ENCODE measurements at regions not wholly inside any gene's neighbourhood (a gene's known extent, or its start where the extent isn't known, plus 50 kb on each side); places are given as distances from the start of the nearest gene placed in this dataset.

DNA sequence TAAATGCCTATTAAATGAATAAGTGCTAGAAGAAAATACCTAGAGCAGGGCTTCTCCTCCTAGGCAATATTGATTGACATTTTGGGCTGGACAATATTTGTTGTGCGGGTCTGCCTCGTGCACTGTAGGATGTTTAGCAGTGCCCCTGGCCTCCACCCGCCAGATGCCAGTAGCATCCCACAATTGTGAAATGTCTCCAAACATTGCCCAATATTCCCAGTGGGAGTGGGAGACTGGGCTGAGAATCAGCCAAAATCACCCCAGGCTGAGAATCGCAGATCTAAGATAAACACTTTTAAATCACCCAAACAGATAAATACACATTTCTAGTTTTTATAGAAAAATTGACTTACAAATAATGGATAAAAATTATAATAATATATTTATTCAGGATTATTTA lies 916.2 kb upstream of the LCORL start:
- Histone ChIP-seq H3K9me3 (no peaks in the 10 kb centered on the region), H3K4me3 (no peak overlapping the region), H3K27me3 (no peaks in the 10 kb centered on the region), H3K27ac (no peak overlapping the region), H3K36me3 (ENCODE audit: low read depth, missing control alignments) (no peaks in the 10 kb centered on the region), H3K4me1 (no peaks in the 10 kb centered on the region)
- WGBS, 2 donors, result 88 to 94% methylated on average over 4 of the region's 4 CpGs
- no peak for DNase-seq
- TF ChIP-seq POLR2A (IDR thresholded peaks at IDR 0.05), result no peak
- TF ChIP-seq, protein P1, sequence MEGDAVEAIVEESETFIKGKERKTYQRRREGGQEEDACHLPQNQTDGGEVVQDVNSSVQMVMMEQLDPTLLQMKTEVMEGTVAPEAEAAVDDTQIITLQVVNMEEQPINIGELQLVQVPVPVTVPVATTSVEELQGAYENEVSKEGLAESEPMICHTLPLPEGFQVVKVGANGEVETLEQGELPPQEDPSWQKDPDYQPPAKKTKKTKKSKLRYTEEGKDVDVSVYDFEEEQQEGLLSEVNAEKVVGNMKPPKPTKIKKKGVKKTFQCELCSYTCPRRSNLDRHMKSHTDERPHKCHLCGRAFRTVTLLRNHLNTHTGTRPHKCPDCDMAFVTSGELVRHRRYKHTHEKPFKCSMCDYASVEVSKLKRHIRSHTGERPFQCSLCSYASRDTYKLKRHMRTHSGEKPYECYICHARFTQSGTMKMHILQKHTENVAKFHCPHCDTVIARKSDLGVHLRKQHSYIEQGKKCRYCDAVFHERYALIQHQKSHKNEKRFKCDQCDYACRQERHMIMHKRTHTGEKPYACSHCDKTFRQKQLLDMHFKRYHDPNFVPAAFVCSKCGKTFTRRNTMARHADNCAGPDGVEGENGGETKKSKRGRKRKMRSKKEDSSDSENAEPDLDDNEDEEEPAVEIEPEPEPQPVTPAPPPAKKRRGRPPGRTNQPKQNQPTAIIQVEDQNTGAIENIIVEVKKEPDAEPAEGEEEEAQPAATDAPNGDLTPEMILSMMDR (IDR thresholded peaks at IDR 0.05), result no peak
- intact Hi-C loops (cut with DNase I; ENCODE audit: low total_unique reads), result no loop called here

DNA sequence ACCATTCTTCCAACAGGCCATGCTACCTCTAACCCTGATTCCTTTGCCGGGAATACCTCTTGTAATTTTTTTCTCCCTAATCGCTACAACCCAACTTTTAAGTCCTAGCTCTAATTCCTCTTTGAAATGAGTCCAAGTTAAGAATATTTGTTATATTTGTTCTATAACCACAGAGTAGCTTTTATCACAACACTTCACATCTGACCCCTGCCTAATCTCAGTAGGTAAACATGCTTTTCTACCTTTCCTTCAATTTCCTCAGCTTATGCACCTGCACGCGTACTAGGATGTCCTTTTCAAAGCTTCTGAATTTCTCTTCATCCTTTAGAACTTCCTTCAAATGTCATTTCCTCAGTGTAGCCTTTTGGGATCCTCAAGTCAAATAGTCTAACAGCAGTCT lies 915.5 kb upstream of the LCORL start:
- H3K4me1 ChIP-seq, result no peaks in the 10 kb centered on the region
- H3K36me3 ChIP-seq (ENCODE audit: low read depth, missing control alignments), result no peaks in the 10 kb centered on the region
- H3K27me3 ChIP-seq, result no peaks in the 10 kb centered on the region
- DNase-seq, result no peak
- no peak for TF ChIP-seq POLR2A (IDR thresholded peaks at IDR 0.05)
- TF ChIP-seq, protein P1 (IDR thresholded peaks at IDR 0.05), result no peak
- WGBS, 2 donors, result 87 to 98% methylated on average over 4 of the region's 4 CpGs
- intact Hi-C loops (cut with DNase I; ENCODE audit: low total_unique reads), result no loop called here
- H3K9me3 ChIP-seq, result no peaks in the 10 kb centered on the region
- no peak overlapping the region for H3K27ac ChIP-seq
- H3K4me3 ChIP-seq, result no peak overlapping the region

DNA sequence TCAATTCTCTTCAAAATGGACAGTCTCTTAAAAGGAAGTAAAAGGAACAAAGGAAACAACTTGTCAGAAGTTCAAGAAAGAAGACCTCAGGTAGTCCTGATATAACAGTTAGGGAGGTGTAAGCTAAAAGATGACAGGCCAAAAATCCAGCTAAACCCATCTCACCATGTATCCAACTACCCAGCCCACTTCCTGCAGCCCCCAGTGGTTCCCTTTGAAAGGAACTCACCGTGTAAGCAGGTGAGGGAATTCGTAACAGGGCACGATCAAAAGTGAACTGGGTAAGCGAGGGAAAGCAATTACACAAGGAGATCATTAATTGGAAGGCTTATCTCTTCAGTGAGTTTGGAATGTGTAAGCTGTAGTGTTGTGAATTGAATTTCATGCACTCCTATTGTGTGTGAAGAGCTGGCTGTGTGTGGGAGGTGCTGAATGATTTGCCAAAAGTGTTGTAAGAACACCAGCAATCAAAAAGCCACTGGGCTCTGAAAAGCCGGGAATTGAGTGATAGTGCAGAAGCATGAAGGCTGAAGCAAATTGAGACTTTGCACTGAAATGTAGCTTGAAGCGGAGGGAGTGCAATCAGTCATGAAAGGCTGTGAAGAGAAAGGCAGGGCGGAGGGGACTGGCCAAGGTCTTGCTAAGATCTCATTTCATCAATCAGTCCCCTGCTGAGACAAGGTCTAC lies 914.2 kb upstream of the LCORL start:
- intact Hi-C loops (cut with DNase I; ENCODE audit: low total_unique reads), result no loop called here

DNA sequence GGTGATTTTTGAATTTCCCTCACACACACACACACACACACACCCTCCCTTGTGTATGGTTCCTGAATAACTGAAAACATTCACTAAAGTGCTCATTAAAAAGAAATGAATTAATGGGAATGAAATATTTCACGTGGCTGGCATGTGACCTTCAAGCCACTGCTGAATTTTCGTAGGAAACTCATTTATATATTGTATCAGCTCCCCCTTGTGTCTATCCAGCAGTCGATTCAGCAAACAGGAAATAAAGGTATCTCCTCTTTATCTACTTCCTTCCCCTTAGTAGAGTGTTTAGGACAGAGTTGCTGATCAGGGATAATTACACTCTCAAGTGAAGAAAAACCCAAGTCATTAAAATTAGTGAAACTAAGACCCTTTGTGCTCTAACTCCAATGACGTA lies 912.6 kb upstream of the LCORL start:
- H3K4me3 ChIP-seq, result no peak overlapping the region
- WGBS, 2 donors, result 52 to 56% methylated on average over 4 of the region's 4 CpGs
- intact Hi-C loops (cut with DNase I; ENCODE audit: low total_unique reads), result no loop called here
- H3K36me3 ChIP-seq (ENCODE audit: low read depth, missing control alignments), result no peaks in the 10 kb centered on the region
- TF ChIP-seq POLR2A (IDR thresholded peaks at IDR 0.05), result no peak
- TF ChIP-seq, protein P1 (IDR thresholded peaks at IDR 0.05), result no peak
- no peak overlapping the region for H3K27ac ChIP-seq
- no peak for DNase-seq
- H3K27me3 ChIP-seq, result no peaks in the 10 kb centered on the region
- H3K9me3 ChIP-seq, result no peaks in the 10 kb centered on the region
- H3K4me1 ChIP-seq, result no peaks in the 10 kb centered on the region

More for the DNA sequence above, 914.2 kb upstream of the LCORL start:
- H3K27ac ChIP-seq, result no peak overlapping the region
- TF ChIP-seq, protein P1 (IDR thresholded peaks at IDR 0.05), result no peak
- H3K36me3 ChIP-seq (ENCODE audit: low read depth, missing control alignments), result no peaks in the 10 kb centered on the region
- WGBS, 2 donors, result 56 to 60% methylated on average over 7 of the region's 7 CpGs
- H3K4me3 ChIP-seq, result no peak overlapping the region
- H3K4me1 ChIP-seq, result no peaks in the 10 kb centered on the region
- no peaks in the 10 kb centered on the region for H3K27me3 ChIP-seq
- DNase-seq, result no peak
- no peaks in the 10 kb centered on the region for H3K9me3 ChIP-seq

DNA sequence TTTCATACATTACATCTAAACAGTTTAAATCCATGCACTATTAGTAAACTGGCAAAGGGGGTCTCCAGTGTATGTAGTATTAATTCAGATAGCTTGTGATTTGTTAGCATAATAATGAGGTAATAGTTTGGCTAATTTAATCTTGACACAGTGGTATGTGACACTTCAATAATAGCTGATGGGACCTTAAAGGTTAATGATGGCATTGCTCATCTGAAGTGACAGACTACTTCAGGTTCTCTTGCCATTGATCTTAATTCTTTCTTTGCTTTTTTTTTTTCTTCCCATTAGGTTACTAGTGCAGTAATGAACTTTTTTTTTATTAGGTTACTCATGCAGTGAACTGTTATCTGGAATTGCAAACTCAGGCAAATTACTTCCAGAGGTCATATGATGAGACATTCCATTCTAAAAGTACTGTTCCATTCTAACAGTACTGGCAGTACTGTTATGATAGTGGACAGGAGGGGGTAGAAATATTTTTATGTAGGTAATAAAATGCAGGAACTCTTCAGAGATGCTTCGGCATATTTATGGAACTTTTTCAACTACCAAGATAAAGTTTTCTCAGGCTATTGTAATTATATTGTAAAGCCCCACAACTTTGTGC lies 911.3 kb upstream of the LCORL start:
- no peak overlapping the region for H3K4me3 ChIP-seq
- no peaks in the 10 kb centered on the region for H3K9me3 ChIP-seq
- intact Hi-C loops (cut with DNase I; ENCODE audit: low total_unique reads), result no loop called here
- H3K27me3 ChIP-seq, result no peaks in the 10 kb centered on the region
- TF ChIP-seq POLR2A (IDR thresholded peaks at IDR 0.05), result no peak
- TF ChIP-seq, protein P1 (IDR thresholded peaks at IDR 0.05), result no peak
- DNase-seq, result no peak
- WGBS, 2 donors, result 50 to 63% methylated on average over 1 of the region's 1 CpG
- H3K4me1 ChIP-seq, result no peaks in the 10 kb centered on the region
- no peak overlapping the region for H3K27ac ChIP-seq
- H3K36me3 ChIP-seq (ENCODE audit: low read depth, missing control alignments), result no peaks in the 10 kb centered on the region

All from testis (tissue), 2 donors.